ENCODE measurements at regions not wholly inside any gene's neighbourhood (a gene's known extent, or its start where the extent isn't known, plus 50 kb on each side); places are given as distances from the start of the nearest gene placed in this dataset.
"Not testable (repeated sequence)": the region's sequence is repeated elsewhere in the genome, so short reads cannot be mapped to it uniquely, and the experiment has no call there.

- Histone ChIP-seq H3K9me3 (ENCODE audit: insufficient read depth, low read depth, low read length) (no peaks in the 10 kb centered on the region), H3K4me3 (ENCODE audit: low read length) (no peak overlapping the region), H3K27me3 (ENCODE audit: insufficient read depth, low read length) (no peaks in the 10 kb centered on the region), H3K27ac (ENCODE audit: low read length) (no peak overlapping the region), H3K4me1 (ENCODE audit: insufficient read depth, low read length) (peaks cover 16% of the 10 kb centered on the region; the same call in 1 of the 2 replicates), H3K9ac (ENCODE audit: low read depth, low read length) (no peak overlapping the region), H3K36me3 (ENCODE audit: insufficient read depth, low read depth, low read length) (no peaks in the 10 kb centered on the region)
Observed at GRCh38 chr6:112929641-112930040, 582.5 kb downstream of the RFPL4B start.

GRCh38 chr6:112931832-112932231, 584.7 kb downstream of the RFPL4B start:
- Histone ChIP-seq H3K4me3 (ENCODE audit: low read length) (no peak overlapping the region), H3K27me3 (ENCODE audit: insufficient read depth, low read length) (no peaks in the 10 kb centered on the region), H3K9me3 (ENCODE audit: insufficient read depth, low read depth, low read length) (no peaks in the 10 kb centered on the region), H3K9ac (ENCODE audit: low read depth, low read length) (no peak overlapping the region), H3K27ac (ENCODE audit: low read length) (no peak overlapping the region), H3K4me1 (ENCODE audit: insufficient read depth, low read length) (peaks cover 19% of the 10 kb centered on the region; the same call in 1 of the 2 replicates), H3K36me3 (ENCODE audit: insufficient read depth, low read depth, low read length) (no peaks in the 10 kb centered on the region)

GRCh38 chr6:112933947-112934346, 586.8 kb downstream of the RFPL4B start:
- H3K4me3 ChIP-seq (ENCODE audit: low read length), result no peak overlapping the region
- no peak overlapping the region for H3K9ac ChIP-seq (ENCODE audit: low read depth, low read length)
- no peaks in the 10 kb centered on the region for H3K9me3 ChIP-seq (ENCODE audit: insufficient read depth, low read depth, low read length)
- no peak overlapping the region for H3K27ac ChIP-seq (ENCODE audit: low read length)
- no peaks in the 10 kb centered on the region for H3K27me3 ChIP-seq (ENCODE audit: insufficient read depth, low read length)
- no peaks in the 10 kb centered on the region for H3K36me3 ChIP-seq (ENCODE audit: insufficient read depth, low read depth, low read length)
- peaks cover 19% of the 10 kb centered on the region; the same call in 1 of the 2 replicates for H3K4me1 ChIP-seq (ENCODE audit: insufficient read depth, low read length)

- H3K27ac ChIP-seq (ENCODE audit: low read length), result no peak overlapping the region
- no peak overlapping the region for H3K9ac ChIP-seq (ENCODE audit: low read depth, low read length)
- H3K4me1 ChIP-seq (ENCODE audit: insufficient read depth, low read length), result peaks cover 15% of the 10 kb centered on the region; the same call in 1 of the 2 replicates
- no peaks in the 10 kb centered on the region for H3K27me3 ChIP-seq (ENCODE audit: insufficient read depth, low read length)
- no peak overlapping the region for H3K4me3 ChIP-seq (ENCODE audit: low read length)
- no peaks in the 10 kb centered on the region for H3K36me3 ChIP-seq (ENCODE audit: insufficient read depth, low read depth, low read length)
- H3K9me3 ChIP-seq (ENCODE audit: insufficient read depth, low read depth, low read length), result no peaks in the 10 kb centered on the region
Observed at GRCh38 chr6:112934433-112935327, 587.5 kb downstream of the RFPL4B start.

- no peaks in the 10 kb centered on the region for H3K27me3 ChIP-seq (ENCODE audit: insufficient read depth, low read length)
- no peak overlapping the region for H3K9ac ChIP-seq (ENCODE audit: low read depth, low read length)
- no peak overlapping the region for H3K27ac ChIP-seq (ENCODE audit: low read length)
- no peak overlapping the region for H3K4me3 ChIP-seq (ENCODE audit: low read length)
- H3K4me1 ChIP-seq (ENCODE audit: insufficient read depth, low read length), result peaks cover 7% of the 10 kb centered on the region; the same call in 1 of the 2 replicates
- no peaks in the 10 kb centered on the region for H3K36me3 ChIP-seq (ENCODE audit: insufficient read depth, low read depth, low read length)
- H3K9me3 ChIP-seq (ENCODE audit: insufficient read depth, low read depth, low read length), result no peaks in the 10 kb centered on the region
Observed at GRCh38 chr6:112935402-112936078, 588.4 kb downstream of the RFPL4B start.

- no peaks in the 10 kb centered on the region for H3K27me3 ChIP-seq (ENCODE audit: insufficient read depth, low read length)
- H3K9me3 ChIP-seq (ENCODE audit: insufficient read depth, low read depth, low read length), result no peaks in the 10 kb centered on the region
- no peaks in the 10 kb centered on the region for H3K36me3 ChIP-seq (ENCODE audit: insufficient read depth, low read depth, low read length)
- H3K4me1 ChIP-seq (ENCODE audit: insufficient read depth, low read length), result peaks cover 7% of the 10 kb centered on the region; the same call in 1 of the 2 replicates
- no peak overlapping the region for H3K9ac ChIP-seq (ENCODE audit: low read depth, low read length)
- no peak overlapping the region for H3K27ac ChIP-seq (ENCODE audit: low read length)
- no peak overlapping the region for H3K4me3 ChIP-seq (ENCODE audit: low read length)
Observed at GRCh38 chr6:112936079-112936472, 588.9 kb downstream of the RFPL4B start.

GRCh38 chr6:112936504-112936903, 589.4 kb downstream of the RFPL4B start:
- Histone ChIP-seq H3K36me3 (ENCODE audit: insufficient read depth, low read depth, low read length) (no peaks in the 10 kb centered on the region), H3K27ac (ENCODE audit: low read length) (no peak overlapping the region), H3K4me3 (ENCODE audit: low read length) (no peak overlapping the region), H3K27me3 (ENCODE audit: insufficient read depth, low read length) (no peaks in the 10 kb centered on the region), H3K9ac (ENCODE audit: low read depth, low read length) (no peak overlapping the region), H3K4me1 (ENCODE audit: insufficient read depth, low read length) (peaks cover 7% of the 10 kb centered on the region; the same call in 1 of the 2 replicates), H3K9me3 (ENCODE audit: insufficient read depth, low read depth, low read length) (no peaks in the 10 kb centered on the region)

GRCh38 chr6:112937690-112938089, 590.6 kb downstream of the RFPL4B start:
- H3K9ac ChIP-seq (ENCODE audit: low read depth, low read length); H3K27me3 ChIP-seq (ENCODE audit: insufficient read depth, low read length); H3K27ac ChIP-seq (ENCODE audit: low read length); H3K9me3 ChIP-seq (ENCODE audit: insufficient read depth, low read depth, low read length); H3K4me1 ChIP-seq (ENCODE audit: insufficient read depth, low read length); H3K4me3 ChIP-seq (ENCODE audit: low read length); H3K36me3 ChIP-seq (ENCODE audit: insufficient read depth, low read depth, low read length): not testable (repeated sequence)

- Histone ChIP-seq H3K4me1 (ENCODE audit: insufficient read depth, low read length) (peaks cover 7% of the 10 kb centered on the region; the same call in 1 of the 2 replicates), H3K27me3 (ENCODE audit: insufficient read depth, low read length) (no peaks in the 10 kb centered on the region), H3K4me3 (ENCODE audit: low read length) (no peak overlapping the region), H3K9ac (ENCODE audit: low read depth, low read length) (no peak overlapping the region), H3K36me3 (ENCODE audit: insufficient read depth, low read depth, low read length) (no peaks in the 10 kb centered on the region), H3K27ac (ENCODE audit: low read length) (no peak overlapping the region), H3K9me3 (ENCODE audit: insufficient read depth, low read depth, low read length) (no peaks in the 10 kb centered on the region)
Observed at GRCh38 chr6:112938650-112939049, 591.5 kb downstream of the RFPL4B start.

- H3K36me3 ChIP-seq (ENCODE audit: insufficient read depth, low read depth, low read length), result no peaks in the 10 kb centered on the region
- H3K27ac ChIP-seq (ENCODE audit: low read length), result no peak overlapping the region
- H3K4me3 ChIP-seq (ENCODE audit: low read length), result no peak overlapping the region
- peaks cover 5% of the 10 kb centered on the region; the same call in 1 of the 2 replicates for H3K4me1 ChIP-seq (ENCODE audit: insufficient read depth, low read length)
- no peaks in the 10 kb centered on the region for H3K27me3 ChIP-seq (ENCODE audit: insufficient read depth, low read length)
- H3K9ac ChIP-seq (ENCODE audit: low read depth, low read length), result no peak overlapping the region
- no peaks in the 10 kb centered on the region for H3K9me3 ChIP-seq (ENCODE audit: insufficient read depth, low read depth, low read length)
Observed at GRCh38 chr6:112939563-112939962, 592.4 kb downstream of the RFPL4B start.

GRCh38 chr6:112941613-112942012, 594.5 kb downstream of the RFPL4B start:
- H3K27me3 ChIP-seq (ENCODE audit: insufficient read depth, low read length), result no peaks in the 10 kb centered on the region
- H3K36me3 ChIP-seq (ENCODE audit: insufficient read depth, low read depth, low read length), result no peaks in the 10 kb centered on the region
- no peak overlapping the region for H3K27ac ChIP-seq (ENCODE audit: low read length)
- no peaks in the 10 kb centered on the region for H3K9me3 ChIP-seq (ENCODE audit: insufficient read depth, low read depth, low read length)
- no peak overlapping the region for H3K4me3 ChIP-seq (ENCODE audit: low read length)
- no peaks in the 10 kb centered on the region for H3K4me1 ChIP-seq (ENCODE audit: insufficient read depth, low read length)
- H3K9ac ChIP-seq (ENCODE audit: low read depth, low read length), result no peak overlapping the region

GRCh38 chr6:112946051-112946450, 598.9 kb downstream of the RFPL4B start:
- H3K9me3 ChIP-seq (ENCODE audit: insufficient read depth, low read depth, low read length), result no peaks in the 10 kb centered on the region
- H3K36me3 ChIP-seq (ENCODE audit: insufficient read depth, low read depth, low read length), result no peaks in the 10 kb centered on the region
- no peak overlapping the region for H3K4me3 ChIP-seq (ENCODE audit: low read length)
- H3K4me1 ChIP-seq (ENCODE audit: insufficient read depth, low read length), result no peaks in the 10 kb centered on the region
- no peak overlapping the region for H3K9ac ChIP-seq (ENCODE audit: low read depth, low read length)
- H3K27me3 ChIP-seq (ENCODE audit: insufficient read depth, low read length), result no peaks in the 10 kb centered on the region
- no peak overlapping the region for H3K27ac ChIP-seq (ENCODE audit: low read length)

Data from iPS-20b (cell line).